GM06990 (cell line): ENCODE measurements at regions not wholly inside any gene's neighbourhood (a gene's known extent, or its start where the extent isn't known, plus 50 kb on each side); places are given as distances from the start of the nearest gene placed in this dataset.
"Not testable (repeated sequence)": the region's sequence is repeated elsewhere in the genome, so short reads cannot be mapped to it uniquely, and the experiment has no call there.

Experiments used
- DNase-seq: peaks from one replicate; pipeline ENCODE4 v3.0.0-alpha.2; 2011; ENCODE audit not compliant: insufficient read length; ENCODE audit errors: extremely low read depth
- H3K27me3 ChIP-seq: replicated peaks from 2 replicates; pipeline ENCODE4 v1.6.0; 2011; ENCODE audit warnings: low read length; ENCODE audit not compliant: control insufficient read depth, insufficient read depth
- H3K36me3 ChIP-seq: 2 replicates; pipeline ENCODE4 v1.5.1; 2011; ENCODE audit warnings: low read length; ENCODE audit not compliant: control insufficient read depth, insufficient read depth
- H3K4me3 ChIP-seq: replicated peaks from 2 replicates; pipeline ENCODE4 v1.5.1; 2011; ENCODE audit warnings: low read depth, mild to moderate bottlenecking, control low read depth, low read length
- CTCF ChIP-seq: IDR thresholded peaks from 2 replicates; pipeline ENCODE4 v1.5.1; 2011; ENCODE audit warnings: low read length, control low read depth, mild to moderate bottlenecking, inconsistent platforms; ENCODE audit not compliant: insufficient read depth, poor library complexity, severe bottlenecking

- peak; percentile 84 for DNase-seq
- TF ChIP-seq CTCF, result no peak
- Histone ChIP-seq H3K4me3 (peak overlapping the region; percentile 29), H3K36me3 (no peaks in the 10 kb centered on the region), H3K27me3 (no peaks in the 10 kb centered on the region)
Measured at GRCh38 chr2:75432761-75433361, 127.9 kb downstream of the EVA1A start.

- TF ChIP-seq CTCF, result no peak
- Histone ChIP-seq H3K27me3 (no peaks in the 10 kb centered on the region), H3K36me3 (no peaks in the 10 kb centered on the region), H3K4me3 (no peak overlapping the region)
- DNase-seq, result peak; percentile 67
Measured at GRCh38 chr2:75431763-75432162, 129.0 kb downstream of the EVA1A start.

GRCh38 chr2:75431276-75431675, 129.5 kb downstream of the EVA1A start:
- H3K27me3 ChIP-seq, result no peaks in the 10 kb centered on the region
- no peak overlapping the region for H3K4me3 ChIP-seq
- H3K36me3 ChIP-seq, result no peaks in the 10 kb centered on the region
- no peak for TF ChIP-seq CTCF
- DNase-seq, result no peak

- H3K27me3 ChIP-seq, H3K36me3 ChIP-seq, DNase-seq, H3K4me3 ChIP-seq: not testable (repeated sequence)
Measured at GRCh38 chr2:75430449-75430848, 130.3 kb downstream of the EVA1A start.

- no peaks in the 10 kb centered on the region for H3K36me3 ChIP-seq
- no peak overlapping the region for H3K4me3 ChIP-seq
- TF ChIP-seq CTCF, result no peak
- DNase-seq, result no peak
- H3K27me3 ChIP-seq, result no peaks in the 10 kb centered on the region
Measured at GRCh38 chr2:75428646-75429443, 131.9 kb downstream of the EVA1A start.

- DNase-seq, result no peak
- H3K27me3 ChIP-seq, result no peaks in the 10 kb centered on the region
- TF ChIP-seq CTCF, result no peak
- no peaks in the 10 kb centered on the region for H3K36me3 ChIP-seq
- H3K4me3 ChIP-seq, result no peak overlapping the region
Measured at GRCh38 chr2:75428060-75428459, 132.7 kb downstream of the EVA1A start.
